ENCODE measurements at regions not wholly inside any gene's neighbourhood (a gene's known extent, or its start where the extent isn't known, plus 50 kb on each side); places are given as distances from the start of the nearest gene placed in this dataset.

- no peak for DNase-seq
Observed at GRCh38 chr2:7646024-7646423, 728.8 kb downstream of the RNF144A start.

DNA sequence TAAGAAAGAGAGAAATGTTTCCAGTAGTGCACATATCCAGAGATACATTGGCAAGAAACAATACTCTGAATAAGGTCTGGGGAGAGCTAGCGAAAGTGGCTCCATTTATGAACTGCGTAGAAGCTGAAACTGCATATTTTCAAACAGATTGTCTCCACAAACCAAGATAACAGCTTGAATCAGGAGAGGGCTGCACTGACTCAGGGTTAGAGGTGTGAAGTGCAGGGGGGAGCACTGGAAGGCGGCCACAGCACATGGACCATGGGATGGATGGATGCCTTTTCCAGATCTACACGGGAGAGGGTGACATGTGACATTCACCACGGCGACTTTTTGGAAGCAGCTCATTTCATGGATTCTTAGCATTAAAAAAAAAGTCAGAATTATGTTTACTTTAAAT, 729.4 kb downstream of the RNF144A start:
- DNase-seq, result peak in 1 of 14 donors; percentile 79

DNA sequence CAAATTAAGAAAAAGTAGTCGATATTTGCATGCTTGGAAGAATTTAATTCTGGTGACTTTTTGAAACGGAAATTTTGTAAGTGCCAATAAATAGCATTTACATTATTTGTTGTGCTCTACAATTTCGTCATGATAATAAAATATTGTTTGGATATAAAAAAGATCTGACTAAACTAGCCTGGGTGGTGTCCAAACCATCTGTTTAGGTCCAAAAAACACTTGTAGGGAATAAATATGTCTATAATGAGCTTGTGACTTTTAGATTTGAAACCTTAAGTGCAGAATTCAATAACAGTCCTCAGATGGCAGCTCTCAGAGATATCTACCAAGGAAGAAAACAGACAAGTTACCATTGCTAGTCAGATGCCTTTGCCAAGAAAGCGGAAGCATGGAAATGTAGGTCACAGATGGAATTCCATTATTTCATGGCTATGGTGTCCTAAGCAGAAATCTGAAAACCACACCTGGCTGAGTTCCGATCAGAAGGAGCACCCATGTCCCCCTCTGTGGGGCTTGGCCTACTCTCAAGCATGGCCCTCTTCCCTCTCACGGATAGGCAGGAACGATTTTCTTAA, 731.1 kb downstream of the RNF144A start:
- peak in 1 of 14 donors; percentile 81 for DNase-seq

GRCh38 chr2:7649461-7650228, 732.4 kb downstream of the RNF144A start:
- peak in 1 of 14 donors; percentile 62 for DNase-seq

GRCh38 chr2:7653617-7654016, 736.4 kb downstream of the RNF144A start:
- no peak for DNase-seq

GRCh38 chr2:7655629-7656028, 738.4 kb downstream of the RNF144A start:
- no peak for DNase-seq

DNA sequence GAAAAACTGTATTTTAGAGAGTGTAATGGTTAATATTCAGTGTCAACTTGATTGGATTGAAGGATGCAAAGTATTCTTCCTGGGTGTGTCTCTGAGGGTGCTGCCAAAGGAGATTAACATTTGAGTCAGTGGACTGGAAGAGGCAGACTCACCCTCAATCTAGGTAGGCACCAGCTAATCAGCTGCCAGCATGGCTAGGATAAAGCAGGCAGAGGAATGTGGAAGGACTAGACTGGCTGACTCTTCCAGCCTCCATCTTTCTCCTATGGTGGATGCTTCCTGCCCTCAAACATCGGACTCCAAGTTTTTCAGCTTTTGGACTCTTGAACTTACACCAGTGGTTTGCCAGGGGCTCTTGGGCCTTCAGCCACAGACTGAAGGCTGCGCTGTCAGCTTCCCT, 740.3 kb downstream of the RNF144A start:
- peak in 1 of 14 donors; percentile 23 for DNase-seq

GRCh38 chr2:7658486-7658885, 741.3 kb downstream of the RNF144A start:
- DNase-seq, result no peak

DNA sequence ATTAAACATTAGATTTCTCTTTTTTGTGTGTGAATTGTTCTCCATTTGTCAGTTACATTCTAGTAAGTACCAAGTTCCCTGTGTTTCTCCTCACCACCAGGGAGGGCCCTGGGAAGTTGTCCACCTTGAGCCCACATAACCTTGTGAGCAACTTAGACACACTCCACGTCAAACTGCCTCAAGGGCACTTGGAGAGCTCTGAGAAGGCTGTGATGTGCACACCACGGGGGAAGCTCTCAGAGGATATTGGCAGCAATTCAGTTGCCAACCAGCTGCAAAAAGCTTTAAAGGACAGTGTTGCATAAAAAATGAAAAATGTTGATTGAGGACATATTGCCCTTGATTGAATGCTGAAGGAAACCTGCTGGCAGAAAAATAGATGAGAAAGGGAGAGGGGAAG, 743.6 kb downstream of the RNF144A start:
- DNase-seq, result no peak

- no peak for DNase-seq
Observed at GRCh38 chr2:7661502-7661901, 744.3 kb downstream of the RNF144A start.

DNA sequence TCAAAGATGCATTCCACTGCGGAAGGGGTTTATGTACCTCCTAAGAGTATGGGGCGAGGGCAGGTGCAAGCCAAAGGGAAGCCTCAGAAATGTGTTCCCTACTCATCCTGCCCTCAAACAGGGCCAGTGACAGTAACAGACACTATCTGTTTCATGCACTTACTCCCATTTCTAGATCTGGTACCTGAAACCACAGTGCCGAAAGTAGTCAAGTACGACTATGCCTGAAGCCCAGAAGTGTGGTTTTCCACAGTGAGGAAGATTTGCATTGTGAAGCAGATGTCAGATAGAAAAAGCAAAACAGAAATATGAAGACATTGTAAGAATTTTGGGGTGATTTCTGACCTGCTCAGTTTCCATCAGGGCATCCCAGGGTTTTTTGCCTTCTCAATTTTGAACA, 748.7 kb downstream of the RNF144A start:
- no peak for DNase-seq

GRCh38 chr2:7666596-7667259, 749.5 kb downstream of the RNF144A start:
- peak in 3 of 14 donors; percentile 30 to 98 (median 34) for DNase-seq

DNA sequence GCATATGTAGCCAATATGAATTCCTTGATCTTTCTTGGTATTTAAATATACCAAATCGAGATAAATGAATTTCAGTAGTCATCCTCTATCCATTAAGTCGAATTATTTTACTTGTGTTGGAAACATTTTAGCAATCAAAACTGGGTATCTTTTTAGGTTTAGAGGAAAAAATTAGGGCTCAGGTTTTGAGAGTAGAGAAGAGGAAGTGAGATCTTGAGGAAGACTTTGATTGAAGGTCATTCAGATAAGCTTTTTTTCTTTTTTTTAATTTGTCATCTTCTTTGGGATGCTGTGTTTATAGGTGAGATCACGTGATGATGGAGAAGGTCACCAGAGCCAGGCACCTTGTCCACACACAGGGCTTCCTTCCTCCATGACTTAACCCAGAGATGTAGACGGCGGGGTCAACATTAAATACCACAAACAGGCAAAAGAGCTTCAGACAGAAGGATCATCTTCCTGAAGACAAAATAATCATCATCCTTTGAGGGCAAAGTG, 750.1 kb downstream of the RNF144A start:
- no peak for DNase-seq

GRCh38 chr2:7670905-7671641, 753.9 kb downstream of the RNF144A start:
- peak in 1 of 14 donors; percentile 30 for DNase-seq

- peak in 1 of 14 donors; percentile 13 for DNase-seq
Observed at GRCh38 chr2:7672027-7672684, 754.9 kb downstream of the RNF144A start.

GRCh38 chr2:7672685-7673071, 755.5 kb downstream of the RNF144A start:
- DNase-seq, result no peak

- no peak for DNase-seq
Observed at GRCh38 chr2:7673101-7673500, 755.9 kb downstream of the RNF144A start.

- no peak for DNase-seq
Observed at GRCh38 chr2:7673853-7674252, 756.6 kb downstream of the RNF144A start.

DNA sequence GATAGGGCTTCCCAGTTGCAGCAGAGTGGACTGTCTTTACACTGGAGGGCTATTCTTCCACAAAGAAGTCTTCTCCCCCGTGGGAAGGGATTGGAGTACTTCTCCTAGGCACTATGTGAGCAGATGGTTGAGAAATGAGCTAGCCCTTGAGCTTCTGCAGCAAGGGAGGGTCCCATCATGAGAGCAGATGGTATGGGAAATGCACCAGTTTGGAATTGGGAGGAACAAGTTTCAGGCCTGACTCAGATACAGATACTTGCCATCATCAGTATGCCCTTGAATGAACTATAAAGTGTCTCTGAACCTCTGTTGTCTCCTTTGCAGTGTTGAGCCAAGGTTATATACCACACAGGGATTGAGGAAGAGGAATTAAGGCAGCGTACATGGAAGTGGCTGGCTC, 757.4 kb downstream of the RNF144A start:
- no peak for DNase-seq

GRCh38 chr2:7676714-7677113, 759.5 kb downstream of the RNF144A start:
- DNase-seq, result no peak

- no peak for DNase-seq
Observed at GRCh38 chr2:7681881-7682461, 764.8 kb downstream of the RNF144A start.

- DNase-seq, result no peak
Observed at GRCh38 chr2:7683196-7683595, 766.0 kb downstream of the RNF144A start.
